Muscle layer of colon (tissue), 2 donors: ENCODE measurements at regions not wholly inside any gene's neighbourhood (a gene's known extent, or its start where the extent isn't known, plus 50 kb on each side); places are given as distances from the start of the nearest gene placed in this dataset.
"Not testable (repeated sequence)": the region's sequence is repeated elsewhere in the genome, so short reads cannot be mapped to it uniquely, and the experiment has no call there.

Experiments used
- H3K27ac ChIP-seq: one replicate; pipeline ENCODE4 v1.7.0; 2013; ENCODE audit warnings: low read depth, mild to moderate bottlenecking, low read length, moderate library complexity
- H3K27me3 ChIP-seq, 2 donors: one replicate each; pipeline ENCODE4 v1.7.0; 2013; ENCODE audit warnings: low read length in 2 of 2, mild to moderate bottlenecking in 2 of 2; ENCODE audit not compliant: insufficient read depth in 2 of 2, control insufficient read depth in 1 of 2
- H3K36me3 ChIP-seq: one replicate; pipeline ENCODE4 v1.7.0; 2013; ENCODE audit warnings: mild to moderate bottlenecking, low read length; ENCODE audit not compliant: insufficient read depth
- H3K4me1 ChIP-seq: one replicate; pipeline ENCODE4 v1.7.0; 2013; ENCODE audit warnings: mild to moderate bottlenecking, low read length; ENCODE audit not compliant: insufficient read depth
- H3K4me3 ChIP-seq, 2 donors: one replicate each; pipeline ENCODE4 v1.7.0; 2013; ENCODE audit warnings: low read length in 2 of 2, low read depth in 1 of 2, mild to moderate bottlenecking in 1 of 2, moderate library complexity in 1 of 2
- H3K9ac ChIP-seq: one replicate; pipeline ENCODE4 v1.7.0; 2013; ENCODE audit warnings: low read length
- H3K9me3 ChIP-seq: one replicate; pipeline ENCODE4 v1.7.0; 2013; ENCODE audit warnings: mild to moderate bottlenecking, low read length
- donor health status: abdominal sarcoma.
- donor health status: Adenocarcinoma of cecum.

DNA sequence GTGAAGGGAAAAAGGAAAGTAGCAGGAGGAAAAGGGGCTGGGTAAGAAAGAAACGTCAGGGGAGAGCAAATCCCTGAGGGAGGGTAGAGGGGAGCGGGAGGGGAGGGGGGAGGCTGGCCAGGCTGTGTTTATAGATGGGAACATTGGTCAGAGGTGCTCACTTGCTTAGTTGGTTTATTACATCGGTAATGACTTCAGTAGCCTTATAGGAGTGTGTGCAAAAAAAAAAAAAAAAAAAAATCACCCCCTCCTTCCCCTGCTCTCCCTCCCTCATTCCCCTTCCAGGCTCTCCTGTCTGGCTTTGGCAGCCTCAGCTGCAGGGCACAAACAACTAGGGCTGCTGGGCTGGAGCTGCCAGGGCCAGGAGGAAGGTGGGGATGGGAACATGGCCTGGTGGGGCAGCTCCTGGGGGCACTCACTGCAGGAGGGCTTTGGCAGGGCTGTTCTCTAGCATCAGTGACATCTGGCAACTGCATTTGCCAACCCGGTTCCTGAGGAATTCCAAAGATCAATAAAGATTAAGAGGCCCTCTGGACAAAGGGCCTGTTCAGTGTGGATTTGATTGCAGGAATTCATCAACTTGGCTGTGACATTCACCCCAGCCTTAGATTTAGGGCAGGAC, 334.5 kb upstream of the FRG2C start:
- no peak overlapping the region for H3K27ac ChIP-seq
- no peaks in the 10 kb centered on the region for H3K36me3 ChIP-seq
- H3K9me3 ChIP-seq, result no peaks in the 10 kb centered on the region
- H3K4me1 ChIP-seq, result peaks cover 21% of the 10 kb centered on the region
- H3K9ac ChIP-seq, result no peak overlapping the region
- no peak overlapping the region for H3K4me3 ChIP-seq
- no peaks in the 10 kb centered on the region for H3K27me3 ChIP-seq

DNA sequence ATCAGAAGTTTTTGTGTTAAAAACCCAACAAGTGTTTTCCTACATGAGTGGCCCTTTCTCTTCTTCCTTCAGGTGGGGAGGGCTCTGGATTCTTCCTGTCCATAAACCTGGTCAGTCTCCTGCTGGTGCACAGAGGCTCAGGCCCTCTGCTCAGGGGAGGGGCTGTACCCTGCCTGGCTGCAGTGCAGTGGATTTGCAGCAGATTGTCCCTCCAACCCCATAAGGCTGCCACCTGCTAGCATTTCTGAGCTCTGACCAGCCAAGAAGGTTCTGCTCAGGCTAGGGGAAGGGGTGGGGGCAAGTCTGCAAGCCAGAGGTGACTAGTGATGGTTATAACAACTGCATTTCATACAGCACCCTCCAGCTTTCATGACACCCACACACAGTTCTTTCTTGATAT, 333.7 kb upstream of the FRG2C start:
- not testable (repeated sequence) for H3K9me3 ChIP-seq, H3K27ac ChIP-seq, H3K36me3 ChIP-seq, H3K4me3 ChIP-seq, H3K9ac ChIP-seq, H3K27me3 ChIP-seq
- H3K4me1 ChIP-seq, result peaks cover 21% of the 10 kb centered on the region

DNA sequence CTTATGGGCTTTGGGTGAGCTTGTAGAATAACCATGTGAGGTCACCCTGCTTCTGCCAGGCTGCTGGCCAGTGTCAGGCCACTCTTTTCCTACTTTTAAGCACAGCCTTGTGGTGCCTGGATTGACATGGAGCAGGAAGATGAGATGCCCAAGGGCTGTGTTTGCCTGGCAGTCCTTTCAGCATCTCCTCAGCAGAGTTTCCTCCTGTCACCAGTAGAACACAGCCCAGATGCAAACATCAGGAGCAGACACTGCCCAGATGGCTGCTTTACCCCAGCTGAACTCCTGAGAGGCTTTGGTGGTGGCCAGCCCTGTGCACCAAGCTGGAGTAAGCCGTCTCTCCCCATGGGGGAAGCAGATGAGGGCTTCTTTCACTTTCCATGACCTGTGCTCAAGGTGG, 332.0 kb upstream of the FRG2C start:
- not testable (repeated sequence) for H3K9ac ChIP-seq, H3K27ac ChIP-seq, H3K27me3 ChIP-seq, H3K9me3 ChIP-seq, H3K36me3 ChIP-seq, H3K4me3 ChIP-seq
- H3K4me1 ChIP-seq, result peaks cover 21% of the 10 kb centered on the region

DNA sequence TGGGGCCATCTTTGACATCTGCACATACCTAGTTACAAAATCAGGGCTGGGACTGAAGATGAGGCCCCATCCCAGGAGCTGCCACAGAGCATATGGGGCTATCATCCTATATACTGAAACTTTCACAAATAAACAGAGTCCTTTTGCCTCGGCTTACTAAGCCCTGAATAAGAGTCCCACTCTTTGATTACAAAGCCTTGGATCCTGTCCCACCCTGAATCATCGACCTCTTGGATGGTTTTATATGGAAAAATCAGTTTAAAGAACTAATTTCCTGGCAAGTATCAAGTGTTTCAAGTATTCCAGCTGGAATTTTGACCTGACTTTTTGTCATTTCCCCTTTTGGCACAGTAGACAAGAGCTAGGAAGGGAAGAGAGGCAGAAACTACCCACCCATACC, 331.3 kb upstream of the FRG2C start:
- H3K36me3 ChIP-seq, result no peaks in the 10 kb centered on the region
- no peak overlapping the region for H3K4me3 ChIP-seq
- H3K9ac ChIP-seq, result no peak overlapping the region
- no peak overlapping the region for H3K27ac ChIP-seq
- H3K9me3 ChIP-seq, result no peaks in the 10 kb centered on the region
- H3K4me1 ChIP-seq, result peaks cover 21% of the 10 kb centered on the region
- no peaks in the 10 kb centered on the region for H3K27me3 ChIP-seq

DNA sequence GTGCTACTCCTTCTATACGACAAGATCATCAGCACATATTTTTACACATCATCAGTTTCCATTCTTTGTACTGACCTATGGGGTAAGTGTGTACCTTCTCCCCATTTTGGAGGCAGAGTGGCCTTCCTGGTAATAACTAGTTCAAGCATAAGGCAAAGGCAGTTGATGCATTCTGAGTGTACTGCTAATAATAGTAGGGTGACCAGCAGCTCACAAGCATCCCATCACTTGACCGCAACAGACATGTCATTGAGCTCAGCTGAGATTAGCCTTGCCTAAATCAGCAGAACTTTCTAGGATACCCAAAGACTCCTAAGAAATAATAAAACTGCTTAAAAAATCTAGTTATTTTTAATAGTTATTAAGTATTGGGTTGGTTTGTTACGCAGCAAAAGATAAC, 329.8 kb upstream of the FRG2C start:
- Histone ChIP-seq H3K27ac (no peak overlapping the region), H3K4me3 (no peak overlapping the region), H3K4me1 (peaks cover 21% of the 10 kb centered on the region), H3K9me3 (no peaks in the 10 kb centered on the region), H3K27me3 (no peaks in the 10 kb centered on the region), H3K36me3 (no peaks in the 10 kb centered on the region), H3K9ac (no peak overlapping the region)

DNA sequence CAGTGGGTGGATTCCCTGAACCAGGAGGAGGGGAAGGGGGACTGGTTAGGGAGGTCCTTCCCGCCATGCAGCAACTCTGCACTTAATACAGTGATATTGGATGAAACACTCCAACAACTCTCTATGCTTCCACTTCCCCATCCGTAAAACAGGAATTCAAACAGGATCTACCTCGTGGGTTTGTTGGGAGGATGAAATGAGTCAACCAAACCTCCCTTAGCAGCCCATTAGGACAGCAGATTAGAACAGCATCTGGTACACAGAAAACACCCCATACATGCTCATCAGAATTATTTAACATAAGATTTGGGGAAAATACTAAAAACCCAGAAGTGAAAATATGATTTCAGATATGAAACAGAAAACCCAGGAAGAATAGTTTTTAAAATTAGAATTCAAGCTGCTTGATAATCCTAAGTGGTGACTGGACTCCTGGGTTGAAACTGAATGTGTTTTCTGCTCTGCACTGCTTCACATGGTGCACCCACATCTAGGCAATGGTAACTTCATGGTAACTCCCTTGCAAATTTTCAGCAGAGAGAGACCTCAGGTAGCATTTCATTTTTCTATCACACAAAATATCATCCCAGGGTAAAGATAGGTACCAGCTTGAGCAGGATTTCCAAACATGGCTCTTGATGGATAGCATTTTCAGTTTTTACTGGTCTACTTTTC, 326.8 kb upstream of the FRG2C start:
- no peak overlapping the region for H3K4me3 ChIP-seq
- H3K4me1 ChIP-seq, result peaks cover 3% of the 10 kb centered on the region
- no peaks in the 10 kb centered on the region for H3K27me3 ChIP-seq
- H3K36me3 ChIP-seq, result no peaks in the 10 kb centered on the region
- no peak overlapping the region for H3K27ac ChIP-seq
- H3K9ac ChIP-seq, result no peak overlapping the region
- no peaks in the 10 kb centered on the region for H3K9me3 ChIP-seq

DNA sequence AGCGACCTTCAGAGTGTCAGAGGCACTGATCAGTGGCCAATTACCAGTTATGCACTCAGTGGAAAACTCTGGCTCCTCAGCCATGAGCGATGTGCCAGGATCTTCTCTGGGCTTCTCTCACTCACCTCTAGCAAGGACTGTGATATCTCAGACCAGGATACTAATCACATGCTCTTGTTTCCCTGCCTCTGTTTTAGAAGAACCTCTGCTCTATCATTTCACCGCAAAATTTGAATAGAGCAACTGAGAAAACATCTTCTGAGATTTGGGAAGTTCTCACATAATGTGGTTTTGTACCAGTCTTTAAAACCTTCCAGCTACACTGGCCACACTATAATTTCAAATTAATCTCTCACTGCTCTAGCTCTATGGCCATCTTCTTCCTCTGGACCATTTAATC, 325.8 kb upstream of the FRG2C start:
- no peaks in the 10 kb centered on the region for H3K27me3 ChIP-seq
- no peak overlapping the region for H3K4me3 ChIP-seq
- no peaks in the 10 kb centered on the region for H3K9me3 ChIP-seq
- H3K36me3 ChIP-seq, result no peaks in the 10 kb centered on the region
- no peaks in the 10 kb centered on the region for H3K4me1 ChIP-seq
- no peak overlapping the region for H3K9ac ChIP-seq
- no peak overlapping the region for H3K27ac ChIP-seq

DNA sequence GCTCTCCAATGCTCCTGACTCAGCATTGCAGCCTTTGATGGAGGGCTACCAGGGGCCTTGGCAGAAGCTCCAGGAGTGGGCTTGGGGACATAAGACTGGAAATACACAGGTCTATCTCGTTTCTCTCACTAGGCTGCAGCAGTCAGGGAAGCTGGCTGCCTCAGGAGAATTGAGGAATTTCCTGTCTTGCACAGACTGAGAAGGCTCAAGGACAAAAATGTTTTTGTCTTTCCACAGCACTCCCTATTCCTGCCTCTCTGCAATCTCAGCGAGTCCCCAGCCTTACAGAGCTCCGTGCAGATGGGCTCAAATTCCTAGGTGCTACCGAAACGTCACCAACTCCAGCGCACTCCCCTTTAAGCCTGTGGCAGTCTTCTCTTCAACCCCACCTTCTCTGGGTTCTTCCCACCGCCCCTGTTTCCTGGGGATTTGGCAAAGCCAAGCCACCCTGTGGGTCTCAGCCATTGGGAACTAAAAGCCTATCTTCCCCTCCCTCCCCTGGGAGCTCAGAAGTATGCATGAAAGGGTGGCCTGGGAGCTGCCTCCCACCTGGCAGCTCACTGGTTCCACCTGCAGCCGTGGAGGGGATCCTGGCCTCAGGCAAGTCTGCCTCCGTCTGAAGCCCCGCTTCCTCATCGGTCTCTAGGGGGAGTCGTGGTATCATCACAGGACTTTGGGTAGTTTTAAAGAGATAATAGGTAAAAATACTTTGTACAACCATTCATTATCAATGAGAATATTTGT, 322.6 kb upstream of the FRG2C start:
- H3K4me3 ChIP-seq, result no peak overlapping the region
- no peaks in the 10 kb centered on the region for H3K4me1 ChIP-seq
- no peaks in the 10 kb centered on the region for H3K9me3 ChIP-seq
- H3K9ac ChIP-seq, result no peak overlapping the region
- no peaks in the 10 kb centered on the region for H3K27me3 ChIP-seq
- H3K36me3 ChIP-seq, result no peaks in the 10 kb centered on the region
- no peak overlapping the region for H3K27ac ChIP-seq

DNA sequence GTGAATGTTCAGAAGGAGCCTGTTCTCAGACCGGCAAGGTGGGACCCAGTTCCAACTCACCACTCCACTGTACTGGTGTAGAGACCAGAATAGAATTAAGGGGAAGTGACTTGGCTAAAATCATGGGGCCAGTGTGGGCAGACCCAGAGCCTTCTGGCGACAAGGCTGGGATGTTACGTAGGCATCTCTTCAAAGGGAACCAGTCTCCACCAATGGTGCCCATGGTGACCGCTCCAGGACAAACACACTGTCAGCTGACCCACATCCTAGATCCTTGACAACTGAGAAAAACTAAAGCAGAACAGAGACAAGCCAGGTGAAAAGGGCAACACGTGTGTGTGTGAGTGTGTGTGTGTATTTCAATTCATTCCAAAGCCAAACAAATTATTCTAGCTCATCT, 321.7 kb upstream of the FRG2C start:
- Histone ChIP-seq H3K9ac (no peak overlapping the region), H3K4me3 (no peak overlapping the region), H3K36me3 (no peaks in the 10 kb centered on the region), H3K27me3 (no peaks in the 10 kb centered on the region), H3K27ac (no peak overlapping the region), H3K9me3 (no peaks in the 10 kb centered on the region), H3K4me1 (no peaks in the 10 kb centered on the region)

DNA sequence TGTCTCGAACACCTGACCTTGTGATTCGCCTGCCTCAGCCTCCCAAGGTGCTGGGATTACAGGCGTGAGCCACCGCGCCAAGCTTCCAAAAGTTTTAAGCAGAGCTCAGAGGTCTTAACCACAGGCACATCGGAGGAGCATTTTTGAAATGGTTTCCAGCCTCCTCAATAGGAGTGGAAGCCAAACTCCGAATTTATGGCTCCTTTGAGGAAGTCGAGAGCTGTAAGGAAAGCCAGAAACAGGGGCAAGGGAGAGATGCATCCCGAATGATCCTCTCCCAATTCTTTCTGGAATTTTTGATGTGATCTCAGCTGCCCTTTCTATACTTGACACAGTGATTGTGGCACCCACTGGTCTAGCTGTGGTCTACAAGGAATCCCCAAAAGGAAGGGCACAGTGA, 313.6 kb upstream of the FRG2C start:
- H3K36me3 ChIP-seq, H3K9me3 ChIP-seq, H3K9ac ChIP-seq, H3K4me1 ChIP-seq, H3K27me3 ChIP-seq, H3K4me3 ChIP-seq, H3K27ac ChIP-seq: not testable (repeated sequence)

DNA sequence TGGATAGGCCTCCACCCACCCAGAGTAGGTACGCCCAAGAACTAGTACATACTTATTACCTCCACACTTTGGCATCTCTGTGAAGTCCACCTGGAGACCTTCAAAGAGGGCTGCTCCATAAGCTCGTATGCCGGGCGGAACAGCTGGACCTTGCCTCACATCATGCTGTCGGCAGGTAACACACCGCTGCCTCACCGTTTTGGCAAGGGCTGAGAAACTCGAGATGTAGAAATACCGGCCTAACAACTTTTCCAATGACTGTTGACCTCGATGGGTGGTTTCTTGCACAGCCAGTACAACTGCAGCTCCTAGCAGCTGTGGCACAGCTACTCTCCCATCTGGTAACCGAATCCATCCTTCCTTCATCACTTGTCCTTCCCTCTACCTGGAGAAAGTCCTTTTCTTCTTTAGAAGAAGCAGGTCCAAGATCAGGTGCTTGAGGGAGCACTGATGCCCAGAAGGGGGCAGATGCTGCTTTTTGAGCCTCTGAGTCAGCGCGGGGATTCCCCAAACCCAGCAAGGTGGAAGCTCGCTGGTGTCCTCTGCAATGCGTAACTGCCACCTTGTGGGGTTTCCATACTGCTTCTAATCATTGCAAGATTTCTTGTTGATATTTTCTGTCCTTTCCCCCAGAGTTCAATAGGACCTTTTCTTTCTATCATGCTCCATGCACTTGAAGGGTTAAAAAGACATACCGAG, 301.9 kb upstream of the FRG2C start:
- not testable (repeated sequence) for H3K27ac ChIP-seq, H3K36me3 ChIP-seq, H3K9ac ChIP-seq, H3K9me3 ChIP-seq, H3K27me3 ChIP-seq, H3K4me1 ChIP-seq, H3K4me3 ChIP-seq
